Stomach (tissue), 4 donors: ENCODE measurements at regions not wholly inside any gene's neighbourhood (a gene's known extent, or its start where the extent isn't known, plus 50 kb on each side); places are given as distances from the start of the nearest gene placed in this dataset.

Experiments used
- CTCF ChIP-seq, 7 experiments: fragments of 450-650 bp in 4 of 7; fragments of 200-600 bp in 3 of 7; sonication (generic) in 3 of 7; IDR thresholded peaks; one replicate each; pipeline ENCODE4 v1.5.1; 2016 to 2019; ENCODE audit warnings: antibody characterized with exemption in 7 of 7, control low read depth in 2 of 7, mild to moderate bottlenecking in 1 of 7
- EP300 ChIP-seq: sonication (generic); formaldehyde crosslinking; IDR thresholded peaks from one replicate; pipeline ENCODE4 v1.6.1; 2017; ENCODE audit warnings: antibody characterized with exemption
- POLR2A ChIP-seq, 4 donors: fragments of 450-650 bp; IDR thresholded peaks; one replicate each; pipeline ENCODE4 v1.6.1; 2016; ENCODE audit warnings: antibody characterized with exemption in 4 of 4, control low read depth in 2 of 4, mild to moderate bottlenecking in 1 of 4, moderate library complexity in 1 of 4
- POLR2AphosphoS5 ChIP-seq, 3 donors: sonication (generic); formaldehyde crosslinking; IDR thresholded peaks; one replicate each; pipeline ENCODE4 v1.6.1; 2016; ENCODE audit warnings: antibody characterized with exemption in 3 of 3

GRCh38 chr1:65512383-65512782, 91.9 kb downstream of the LEPR start:
- no peak for TF ChIP-seq CTCF (IDR thresholded peaks at IDR 0.05)
- TF ChIP-seq EP300: no peak
- TF ChIP-seq POLR2A (IDR thresholded peaks at IDR 0.05): no peak
- no peak for TF ChIP-seq POLR2AphosphoS5 (IDR thresholded peaks at IDR 0.05)
